AG04449 (cell line): ENCODE measurements at regions not wholly inside any gene's neighbourhood (a gene's known extent, or its start where the extent isn't known, plus 50 kb on each side); places are given as distances from the start of the nearest gene placed in this dataset.
"Not testable (repeated sequence)": the region's sequence is repeated elsewhere in the genome, so short reads cannot be mapped to it uniquely, and the experiment has no call there.

Experiments used
- CTCF ChIA-PET: fragments of 350-600 bp; formaldehyde crosslinking; extraction: SDS; loops from one replicate; lab custom pipeline; 2021; ENCODE audit warnings: antibody characterized with exemption; lab: Yijun Ruan, JAX
- POLR2A ChIA-PET: fragments of 400-600, 350-600 bp; formaldehyde crosslinking; extraction: SDS; loops from one replicate; lab custom pipeline; 2020; ENCODE audit warnings: antibody characterized with exemption, inconsistent platforms; lab: Yijun Ruan, JAX
- DNase-seq: peaks from one replicate; pipeline ENCODE4 v3.0.0-alpha.2; 2010; ENCODE audit warnings: low read depth, low spot score
- H3K4me3 ChIP-seq: 2 replicates; pipeline ENCODE4 v1.5.1; 2011; ENCODE audit warnings: low read depth, mild to moderate bottlenecking, control low read depth, low read length
- CTCF ChIP-seq: IDR thresholded peaks from one replicate; pipeline ENCODE4 v1.5.1; 2011; ENCODE audit warnings: mild to moderate bottlenecking, moderate library complexity, low read length, control low read depth, inconsistent platforms; ENCODE audit not compliant: insufficient read depth; ENCODE audit errors: missing control alignments

- TF ChIP-seq CTCF, result no peak
- no peak overlapping the region for H3K4me3 ChIP-seq
- CTCF ChIA-PET, result interaction anchor here (1.2 kb wide), 1 partner anchor 21 kb away, joined by 3 read pairs; no protein-coding TSS in a partner anchor
- no peak for DNase-seq
- POLR2A ChIA-PET, result no interaction called here
Measured at GRCh38 chr12:5328669-5329517, 103.0 kb upstream of the NTF3 start.

GRCh38 chr12:5332551-5332950 is 99.4 kb upstream of the NTF3 start:
- H3K4me3 ChIP-seq, result no peak overlapping the region
- ChIA-PET POLR2A (no interaction called here), CTCF (no interaction called here)
- no peak for DNase-seq
- TF ChIP-seq CTCF, result no peak

DNA sequence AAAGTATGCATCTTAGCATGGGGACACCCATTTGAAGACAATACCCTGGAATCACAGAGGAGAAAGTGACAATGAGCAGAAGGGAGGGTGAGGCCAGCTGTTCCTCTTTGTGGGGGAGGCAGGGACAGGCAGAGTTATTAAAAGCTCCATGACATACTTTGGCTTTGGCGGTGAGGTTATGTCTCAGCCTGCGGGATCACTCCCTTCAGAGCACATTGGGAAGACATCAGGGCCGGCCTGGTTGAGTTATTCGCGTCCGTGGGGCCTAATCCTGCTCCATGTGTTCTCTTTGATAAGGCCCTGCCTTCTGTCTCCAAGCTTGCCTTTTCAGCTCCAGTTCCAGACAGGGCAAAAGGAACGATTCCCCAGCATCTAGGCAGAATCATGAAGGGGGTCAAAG is 98.8 kb upstream of the NTF3 start:
- TF ChIP-seq CTCF, result no peak
- H3K4me3 ChIP-seq, result no peak overlapping the region
- ChIA-PET POLR2A (no interaction called here), CTCF (no interaction called here)
- no peak for DNase-seq

DNA sequence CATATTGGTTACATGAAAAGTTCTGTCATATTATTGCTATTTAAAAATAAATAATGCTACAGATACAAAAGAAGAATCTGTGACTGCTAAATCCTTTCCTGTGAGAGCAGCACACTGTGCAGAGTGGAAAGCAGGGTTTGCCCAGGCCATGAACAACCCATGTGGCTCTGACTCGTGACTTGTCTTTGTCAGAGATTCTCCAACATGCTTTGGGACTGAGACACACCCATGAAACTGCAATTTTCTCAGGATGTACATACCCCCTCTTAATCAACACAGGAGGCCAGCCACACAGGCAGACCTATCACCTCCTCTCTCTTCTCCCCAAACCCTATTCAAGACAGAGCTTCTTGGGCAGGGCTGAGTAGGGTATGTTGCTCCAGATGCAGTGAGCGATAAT is 96.8 kb upstream of the NTF3 start:
- CTCF ChIA-PET, result no interaction called here

DNA sequence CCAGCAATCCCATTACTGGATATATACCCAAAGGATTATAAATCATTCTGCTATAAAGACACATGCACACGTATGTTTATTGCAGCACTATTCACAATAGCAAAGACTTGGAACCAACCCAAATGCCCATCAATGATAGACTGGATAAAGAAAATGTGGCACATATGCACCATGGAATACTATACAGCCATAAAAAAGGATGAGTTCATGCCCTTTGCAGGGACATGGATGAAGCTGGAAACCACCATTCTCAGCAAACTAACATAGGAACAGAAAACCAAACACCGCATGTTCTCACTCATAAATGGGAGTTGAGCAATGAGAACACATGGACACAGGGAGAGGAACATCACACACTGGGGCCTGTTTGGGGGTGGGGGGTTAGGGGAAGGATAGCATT is 90.8 kb upstream of the NTF3 start:
- CTCF ChIA-PET, H3K4me3 ChIP-seq, DNase-seq, POLR2A ChIA-PET: not testable (repeated sequence)

More for the DNA sequence above, 96.8 kb upstream of the NTF3 start:
- TF ChIP-seq CTCF, result no peak
- H3K4me3 ChIP-seq, result no peak overlapping the region
- no peak for DNase-seq
- POLR2A ChIA-PET, result no interaction called here

DNA sequence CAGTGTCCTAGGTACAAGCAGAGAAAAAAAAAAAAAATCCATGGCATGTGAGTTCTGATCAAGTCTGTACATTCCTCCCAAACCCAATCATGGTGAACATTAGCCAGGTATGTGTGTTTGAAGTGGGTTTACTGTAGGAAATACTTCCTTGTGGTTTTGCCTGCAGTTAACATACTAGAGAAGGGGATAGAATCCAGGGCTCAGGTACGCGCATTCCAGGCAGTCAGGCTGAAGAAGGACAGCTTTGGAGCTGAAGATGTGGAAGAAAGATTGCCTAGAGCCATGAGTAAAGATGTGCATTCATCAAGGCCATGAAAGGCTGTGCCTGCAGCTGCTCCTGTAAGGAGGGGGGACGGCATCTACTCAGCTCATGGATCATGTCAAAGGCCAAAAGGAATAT is 88.2 kb upstream of the NTF3 start:
- POLR2A ChIA-PET, result no interaction called here
- no peak for DNase-seq
- TF ChIP-seq CTCF, result no peak
- no peak overlapping the region for H3K4me3 ChIP-seq
- CTCF ChIA-PET, result interaction anchor here (1.2 kb wide), 1 partner anchor 25 kb away, joined by 3 read pairs; no protein-coding TSS in a partner anchor

GRCh38 chr12:5344131-5344530 is 87.8 kb upstream of the NTF3 start:
- CTCF ChIA-PET, result no interaction called here
- no peak overlapping the region for H3K4me3 ChIP-seq
- POLR2A ChIA-PET, result no interaction called here
- DNase-seq, result no peak
- no peak for TF ChIP-seq CTCF
